Ishikawa (cell line): ENCODE measurements at regions not wholly inside any gene's neighbourhood (a gene's known extent, or its start where the extent isn't known, plus 50 kb on each side); places are given as distances from the start of the nearest gene placed in this dataset.

ENCODE experiments used
- CEBPB ChIP-seq: IDR thresholded peaks from 2 replicates; pipeline ENCODE4 v1.6.1; 2012
- CREB1 ChIP-seq: IDR thresholded peaks from 2 replicates; pipeline ENCODE4 v1.6.1; 2012; ENCODE audit warnings: low read depth
- EGR1 ChIP-seq: IDR thresholded peaks from 2 replicates; pipeline ENCODE4 v1.6.1; 2012
- EP300 ChIP-seq: IDR thresholded peaks from 2 replicates; pipeline ENCODE4 v1.6.1; 2012; ENCODE audit warnings: borderline replicate concordance
- FOXM1 ChIP-seq: IDR thresholded peaks from 2 replicates; pipeline ENCODE4 v1.6.1; 2012; ENCODE audit warnings: low read depth, borderline replicate concordance
- MAX ChIP-seq: IDR thresholded peaks from 2 replicates; pipeline ENCODE4 v1.6.1; 2012
- NFIC ChIP-seq: IDR thresholded peaks from 2 replicates; pipeline ENCODE4 v1.6.1; 2012
- RAD21 ChIP-seq: IDR thresholded peaks from 2 replicates; pipeline ENCODE4 v1.6.1; 2012; ENCODE audit warnings: low read depth
- REST ChIP-seq: IDR thresholded peaks from 2 replicates; pipeline ENCODE4 v1.6.1; 2012; ENCODE audit warnings: low read depth, mild to moderate bottlenecking
- TAF1 ChIP-seq: IDR thresholded peaks from 2 replicates; pipeline ENCODE4 v1.6.1; 2012; ENCODE audit warnings: low read depth, mild to moderate bottlenecking
- TCF12 ChIP-seq: IDR thresholded peaks from 2 replicates; pipeline ENCODE4 v1.6.1; 2012; ENCODE audit warnings: low read depth
- TEAD4 ChIP-seq: IDR thresholded peaks from 2 replicates; pipeline ENCODE4 v1.6.1; 2012
- USF1 ChIP-seq: IDR thresholded peaks from 2 replicates; pipeline ENCODE4 v1.6.1; 2012
- YY1 ChIP-seq: IDR thresholded peaks from 2 replicates; pipeline ENCODE4 v1.6.1; 2012; ENCODE audit warnings: low read depth
- ZBTB7A ChIP-seq: IDR thresholded peaks from 2 replicates; pipeline ENCODE4 v1.6.1; 2012; ENCODE audit warnings: low read depth

GRCh38 chr4:160141206-160141605 is 1038.3 kb downstream of the RAPGEF2 start:
- TF ChIP-seq CREB1: no peak
- no peak for TF ChIP-seq REST
- TF ChIP-seq EP300: no peak
- TF ChIP-seq USF1: no peak
- TF ChIP-seq CEBPB: no peak
- TF ChIP-seq MAX: no peak
- no peak for TF ChIP-seq ZBTB7A
- no peak for TF ChIP-seq NFIC
- TF ChIP-seq TEAD4: no peak
- TF ChIP-seq EGR1: no peak
- TF ChIP-seq TCF12: no peak
- no peak for TF ChIP-seq FOXM1
- TF ChIP-seq YY1: no peak
- no peak for TF ChIP-seq TAF1
- TF ChIP-seq RAD21: no peak

GRCh38 chr4:160142579-160142978 is 1039.7 kb downstream of the RAPGEF2 start:
- no peak for TF ChIP-seq YY1
- TF ChIP-seq USF1: no peak
- TF ChIP-seq ZBTB7A: no peak
- TF ChIP-seq MAX: no peak
- no peak for TF ChIP-seq FOXM1
- TF ChIP-seq CEBPB: no peak
- TF ChIP-seq TAF1: no peak
- no peak for TF ChIP-seq NFIC
- TF ChIP-seq TCF12: no peak
- TF ChIP-seq CREB1: no peak
- no peak for TF ChIP-seq EP300
- no peak for TF ChIP-seq TEAD4
- TF ChIP-seq RAD21: no peak
- no peak for TF ChIP-seq REST
- TF ChIP-seq EGR1: no peak

GRCh38 chr4:160143574-160143973 is 1040.7 kb downstream of the RAPGEF2 start:
- no peak for TF ChIP-seq ZBTB7A
- no peak for TF ChIP-seq TCF12
- TF ChIP-seq USF1: no peak
- TF ChIP-seq EP300: no peak
- TF ChIP-seq EGR1: no peak
- no peak for TF ChIP-seq NFIC
- no peak for TF ChIP-seq TAF1
- TF ChIP-seq MAX: no peak
- TF ChIP-seq RAD21: no peak
- TF ChIP-seq YY1: no peak
- TF ChIP-seq TEAD4: no peak
- TF ChIP-seq CEBPB: no peak
- TF ChIP-seq CREB1: no peak
- TF ChIP-seq FOXM1: no peak
- TF ChIP-seq REST: no peak

- TF ChIP-seq YY1: no peak
Observed at GRCh38 chr4:160159457-160159856, 1056.6 kb downstream of the RAPGEF2 start.
